LoVo (cell line): ENCODE measurements at regions not wholly inside any gene's neighbourhood (a gene's known extent, or its start where the extent isn't known, plus 50 kb on each side); places are given as distances from the start of the nearest gene placed in this dataset.

Source experiments
- DNase-seq: peaks from one replicate; pipeline ENCODE4 v3.0.0-alpha.2; 2016; ENCODE audit warnings: low spot score

GRCh38 chr18:43482136-43482535, 204.8 kb upstream of the SYT4 start:
- DNase-seq: no peak

GRCh38 chr18:43482600-43482999, 205.3 kb upstream of the SYT4 start:
- DNase-seq: no peak

- DNase-seq: no peak
Observed at GRCh38 chr18:43484710-43485109, 207.4 kb upstream of the SYT4 start.

GRCh38 chr18:43485545-43485963, 208.3 kb upstream of the SYT4 start:
- no peak for DNase-seq

GRCh38 chr18:43486462-43486861, 209.2 kb upstream of the SYT4 start:
- DNase-seq: no peak

GRCh38 chr18:43501099-43501498, 223.8 kb upstream of the SYT4 start:
- no peak for DNase-seq

GRCh38 chr18:43506935-43507334, 229.6 kb upstream of the SYT4 start:
- no peak for DNase-seq

GRCh38 chr18:43507842-43508481, 230.7 kb upstream of the SYT4 start:
- no peak for DNase-seq

- DNase-seq: no peak
Observed at GRCh38 chr18:43514747-43515146, 237.5 kb upstream of the SYT4 start.

- DNase-seq: no peak
Observed at GRCh38 chr18:43515481-43515880, 238.2 kb upstream of the SYT4 start.

- DNase-seq: no peak
Observed at GRCh38 chr18:43524260-43524659, 247.0 kb upstream of the SYT4 start.

- no peak for DNase-seq
Observed at GRCh38 chr18:43525169-43525568, 247.9 kb upstream of the SYT4 start.

- no peak for DNase-seq
Observed at GRCh38 chr18:43526426-43527145, 249.3 kb upstream of the SYT4 start.

GRCh38 chr18:43531438-43531837, 254.1 kb upstream of the SYT4 start:
- DNase-seq: no peak

GRCh38 chr18:43533371-43533770, 256.1 kb upstream of the SYT4 start:
- DNase-seq: no peak

GRCh38 chr18:43534511-43534910, 257.2 kb upstream of the SYT4 start:
- no peak for DNase-seq

GRCh38 chr18:43539862-43540261, 262.6 kb upstream of the SYT4 start:
- DNase-seq: no peak

GRCh38 chr18:43542016-43542415, 264.7 kb upstream of the SYT4 start:
- DNase-seq: no peak

- DNase-seq: no peak
Observed at GRCh38 chr18:43543236-43543635, 265.9 kb upstream of the SYT4 start.

- no peak for DNase-seq
Observed at GRCh38 chr18:43547456-43547855, 270.2 kb upstream of the SYT4 start.

GRCh38 chr18:43559507-43559906, 282.2 kb upstream of the SYT4 start:
- DNase-seq: no peak

- DNase-seq: no peak
Observed at GRCh38 chr18:43563780-43564179, 286.5 kb upstream of the SYT4 start.

- no peak for DNase-seq
Observed at GRCh38 chr18:43570593-43570992, 293.3 kb upstream of the SYT4 start.
